ENCODE measurements at regions not wholly inside any gene's neighbourhood (a gene's known extent, or its start where the extent isn't known, plus 50 kb on each side); places are given as distances from the start of the nearest gene placed in this dataset.

DNA sequence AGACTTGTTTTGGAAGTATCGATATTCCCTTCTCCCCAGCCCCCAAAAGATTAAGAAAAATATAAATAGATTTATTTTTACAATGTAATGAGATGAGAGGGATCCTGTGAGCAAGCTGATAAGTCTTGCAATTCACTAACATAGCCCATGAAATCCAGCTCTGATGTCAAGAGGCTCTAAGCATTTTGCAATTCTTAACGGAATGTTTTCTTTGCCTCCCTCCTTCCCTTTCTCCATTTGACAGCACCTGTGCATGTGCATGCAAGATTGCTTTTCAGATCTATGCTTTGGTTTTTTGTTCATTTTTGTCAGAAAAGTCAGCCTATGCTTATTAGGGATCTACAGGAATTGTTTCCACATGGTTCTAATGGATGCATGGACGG, 169.9 kb downstream of the SLIT2 start (continued):
- TF ChIP-seq, protein P1, sequence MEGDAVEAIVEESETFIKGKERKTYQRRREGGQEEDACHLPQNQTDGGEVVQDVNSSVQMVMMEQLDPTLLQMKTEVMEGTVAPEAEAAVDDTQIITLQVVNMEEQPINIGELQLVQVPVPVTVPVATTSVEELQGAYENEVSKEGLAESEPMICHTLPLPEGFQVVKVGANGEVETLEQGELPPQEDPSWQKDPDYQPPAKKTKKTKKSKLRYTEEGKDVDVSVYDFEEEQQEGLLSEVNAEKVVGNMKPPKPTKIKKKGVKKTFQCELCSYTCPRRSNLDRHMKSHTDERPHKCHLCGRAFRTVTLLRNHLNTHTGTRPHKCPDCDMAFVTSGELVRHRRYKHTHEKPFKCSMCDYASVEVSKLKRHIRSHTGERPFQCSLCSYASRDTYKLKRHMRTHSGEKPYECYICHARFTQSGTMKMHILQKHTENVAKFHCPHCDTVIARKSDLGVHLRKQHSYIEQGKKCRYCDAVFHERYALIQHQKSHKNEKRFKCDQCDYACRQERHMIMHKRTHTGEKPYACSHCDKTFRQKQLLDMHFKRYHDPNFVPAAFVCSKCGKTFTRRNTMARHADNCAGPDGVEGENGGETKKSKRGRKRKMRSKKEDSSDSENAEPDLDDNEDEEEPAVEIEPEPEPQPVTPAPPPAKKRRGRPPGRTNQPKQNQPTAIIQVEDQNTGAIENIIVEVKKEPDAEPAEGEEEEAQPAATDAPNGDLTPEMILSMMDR (conservative IDR thresholded peaks at IDR 0.05; ENCODE audit: low read depth in 2 of 2): no peak
- TF ChIP-seq NANOG (IDR thresholded peaks at IDR 0.05; ENCODE audit: borderline replicate concordance) (no peak), EZH2 (IDR thresholded peaks at IDR 0.05; ENCODE audit: low read depth, unreplicated experiment) (no peak)
- TF ChIP-seq, protein P2, sequence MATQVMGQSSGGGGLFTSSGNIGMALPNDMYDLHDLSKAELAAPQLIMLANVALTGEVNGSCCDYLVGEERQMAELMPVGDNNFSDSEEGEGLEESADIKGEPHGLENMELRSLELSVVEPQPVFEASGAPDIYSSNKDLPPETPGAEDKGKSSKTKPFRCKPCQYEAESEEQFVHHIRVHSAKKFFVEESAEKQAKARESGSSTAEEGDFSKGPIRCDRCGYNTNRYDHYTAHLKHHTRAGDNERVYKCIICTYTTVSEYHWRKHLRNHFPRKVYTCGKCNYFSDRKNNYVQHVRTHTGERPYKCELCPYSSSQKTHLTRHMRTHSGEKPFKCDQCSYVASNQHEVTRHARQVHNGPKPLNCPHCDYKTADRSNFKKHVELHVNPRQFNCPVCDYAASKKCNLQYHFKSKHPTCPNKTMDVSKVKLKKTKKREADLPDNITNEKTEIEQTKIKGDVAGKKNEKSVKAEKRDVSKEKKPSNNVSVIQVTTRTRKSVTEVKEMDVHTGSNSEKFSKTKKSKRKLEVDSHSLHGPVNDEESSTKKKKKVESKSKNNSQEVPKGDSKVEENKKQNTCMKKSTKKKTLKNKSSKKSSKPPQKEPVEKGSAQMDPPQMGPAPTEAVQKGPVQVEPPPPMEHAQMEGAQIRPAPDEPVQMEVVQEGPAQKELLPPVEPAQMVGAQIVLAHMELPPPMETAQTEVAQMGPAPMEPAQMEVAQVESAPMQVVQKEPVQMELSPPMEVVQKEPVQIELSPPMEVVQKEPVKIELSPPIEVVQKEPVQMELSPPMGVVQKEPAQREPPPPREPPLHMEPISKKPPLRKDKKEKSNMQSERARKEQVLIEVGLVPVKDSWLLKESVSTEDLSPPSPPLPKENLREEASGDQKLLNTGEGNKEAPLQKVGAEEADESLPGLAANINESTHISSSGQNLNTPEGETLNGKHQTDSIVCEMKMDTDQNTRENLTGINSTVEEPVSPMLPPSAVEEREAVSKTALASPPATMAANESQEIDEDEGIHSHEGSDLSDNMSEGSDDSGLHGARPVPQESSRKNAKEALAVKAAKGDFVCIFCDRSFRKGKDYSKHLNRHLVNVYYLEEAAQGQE (IDR thresholded peaks at IDR 0.05; ENCODE audit: unreplicated experiment): no peak

DNA sequence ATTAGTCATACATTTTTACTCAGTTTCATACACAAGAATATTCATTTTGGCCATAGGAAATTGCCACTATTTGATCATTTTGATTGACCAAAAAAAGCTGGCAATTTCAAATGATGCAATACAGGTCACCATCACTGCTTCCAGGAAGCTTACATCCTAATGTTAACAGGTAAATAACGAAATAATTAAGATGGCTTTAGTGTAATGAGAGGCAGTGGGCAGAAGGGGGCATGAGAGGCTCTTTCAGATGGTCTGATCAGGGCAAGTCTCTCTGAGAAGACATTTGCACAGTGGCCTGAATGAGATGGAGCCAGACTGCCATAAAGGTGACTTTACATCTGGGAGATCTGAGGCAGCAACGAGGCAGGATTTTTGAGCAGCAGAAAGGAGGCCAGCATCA, 170.7 kb downstream of the SLIT2 start:
- no peaks in the 10 kb centered on the region for H3K27me3 ChIP-seq (ENCODE audit: insufficient read depth)
- TF ChIP-seq, protein P1 (conservative IDR thresholded peaks at IDR 0.05; ENCODE audit: low read depth in 2 of 2): peak; percentile 66 to 78
- TF ChIP-seq, protein P3, sequence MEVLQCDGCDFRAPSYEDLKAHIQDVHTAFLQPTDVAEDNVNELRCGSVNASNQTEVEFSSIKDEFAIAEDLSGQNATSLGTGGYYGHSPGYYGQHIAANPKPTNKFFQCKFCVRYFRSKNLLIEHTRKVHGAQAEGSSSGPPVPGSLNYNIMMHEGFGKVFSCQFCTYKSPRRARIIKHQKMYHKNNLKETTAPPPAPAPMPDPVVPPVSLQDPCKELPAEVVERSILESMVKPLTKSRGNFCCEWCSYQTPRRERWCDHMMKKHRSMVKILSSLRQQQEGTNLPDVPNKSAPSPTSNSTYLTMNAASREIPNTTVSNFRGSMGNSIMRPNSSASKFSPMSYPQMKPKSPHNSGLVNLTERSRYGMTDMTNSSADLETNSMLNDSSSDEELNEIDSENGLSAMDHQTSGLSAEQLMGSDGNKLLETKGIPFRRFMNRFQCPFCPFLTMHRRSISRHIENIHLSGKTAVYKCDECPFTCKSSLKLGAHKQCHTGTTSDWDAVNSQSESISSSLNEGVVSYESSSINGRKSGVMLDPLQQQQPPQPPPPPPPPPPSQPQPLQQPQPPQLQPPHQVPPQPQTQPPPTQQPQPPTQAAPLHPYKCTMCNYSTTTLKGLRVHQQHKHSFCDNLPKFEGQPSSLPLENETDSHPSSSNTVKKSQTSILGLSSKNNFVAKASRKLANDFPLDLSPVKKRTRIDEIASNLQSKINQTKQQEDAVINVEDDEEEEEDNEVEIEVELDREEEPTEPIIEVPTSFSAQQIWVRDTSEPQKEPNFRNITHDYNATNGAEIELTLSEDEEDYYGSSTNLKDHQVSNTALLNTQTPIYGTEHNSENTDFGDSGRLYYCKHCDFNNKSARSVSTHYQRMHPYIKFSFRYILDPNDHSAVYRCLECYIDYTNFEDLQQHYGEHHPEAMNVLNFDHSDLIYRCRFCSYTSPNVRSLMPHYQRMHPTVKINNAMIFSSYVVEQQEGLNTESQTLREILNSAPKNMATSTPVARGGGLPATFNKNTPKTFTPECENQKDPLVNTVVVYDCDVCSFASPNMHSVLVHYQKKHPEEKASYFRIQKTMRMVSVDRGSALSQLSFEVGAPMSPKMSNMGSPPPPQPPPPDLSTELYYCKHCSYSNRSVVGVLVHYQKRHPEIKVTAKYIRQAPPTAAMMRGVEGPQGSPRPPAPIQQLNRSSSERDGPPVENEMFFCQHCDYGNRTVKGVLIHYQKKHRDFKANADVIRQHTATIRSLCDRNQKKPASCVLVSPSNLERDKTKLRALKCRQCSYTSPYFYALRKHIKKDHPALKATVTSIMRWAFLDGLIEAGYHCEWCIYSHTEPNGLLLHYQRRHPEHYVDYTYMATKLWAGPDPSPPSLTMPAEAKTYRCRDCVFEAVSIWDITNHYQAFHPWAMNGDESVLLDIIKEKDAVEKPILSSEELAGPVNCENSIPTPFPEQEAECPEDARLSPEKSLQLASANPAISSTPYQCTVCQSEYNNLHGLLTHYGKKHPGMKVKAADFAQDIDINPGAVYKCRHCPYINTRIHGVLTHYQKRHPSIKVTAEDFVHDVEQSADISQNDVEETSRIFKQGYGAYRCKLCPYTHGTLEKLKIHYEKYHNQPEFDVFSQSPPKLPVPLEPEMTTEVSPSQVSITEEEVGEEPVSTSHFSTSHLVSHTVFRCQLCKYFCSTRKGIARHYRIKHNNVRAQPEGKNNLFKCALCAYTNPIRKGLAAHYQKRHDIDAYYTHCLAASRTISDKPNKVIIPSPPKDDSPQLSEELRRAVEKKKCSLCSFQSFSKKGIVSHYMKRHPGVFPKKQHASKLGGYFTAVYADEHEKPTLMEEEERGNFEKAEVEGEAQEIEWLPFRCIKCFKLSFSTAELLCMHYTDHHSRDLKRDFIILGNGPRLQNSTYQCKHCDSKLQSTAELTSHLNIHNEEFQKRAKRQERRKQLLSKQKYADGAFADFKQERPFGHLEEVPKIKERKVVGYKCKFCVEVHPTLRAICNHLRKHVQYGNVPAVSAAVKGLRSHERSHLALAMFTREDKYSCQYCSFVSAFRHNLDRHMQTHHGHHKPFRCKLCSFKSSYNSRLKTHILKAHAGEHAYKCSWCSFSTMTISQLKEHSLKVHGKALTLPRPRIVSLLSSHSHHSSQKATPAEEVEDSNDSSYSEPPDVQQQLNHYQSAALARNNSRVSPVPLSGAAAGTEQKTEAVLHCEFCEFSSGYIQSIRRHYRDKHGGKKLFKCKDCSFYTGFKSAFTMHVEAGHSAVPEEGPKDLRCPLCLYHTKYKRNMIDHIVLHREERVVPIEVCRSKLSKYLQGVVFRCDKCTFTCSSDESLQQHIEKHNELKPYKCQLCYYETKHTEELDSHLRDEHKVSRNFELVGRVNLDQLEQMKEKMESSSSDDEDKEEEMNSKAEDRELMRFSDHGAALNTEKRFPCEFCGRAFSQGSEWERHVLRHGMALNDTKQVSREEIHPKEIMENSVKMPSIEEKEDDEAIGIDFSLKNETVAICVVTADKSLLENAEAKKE (CRISPR knock-in tag; IDR thresholded peaks at IDR 0.05): peak; percentile 44; the same call in 1 of the 2 replicates
- TF ChIP-seq EZH2 (IDR thresholded peaks at IDR 0.05; ENCODE audit: low read depth, unreplicated experiment): no peak
- Mint-ChIP-seq H3K27ac (peak overlapping the region; percentile 19; the same call in 1 of the 2 replicates), H3K27me3 (ENCODE audit: insufficient read depth, low read depth, poor library complexity) (no peaks in the 10 kb centered on the region), H3K4me1 (peaks cover 5% of the 10 kb centered on the region; the same call in 2 of the 3 replicates), H3K4me3 (no peak overlapping the region), H3K36me3 (ENCODE audit: low read depth) (no peaks in the 10 kb centered on the region), H3K9me3 (no peaks in the 10 kb centered on the region)
- ATAC-seq (peak; percentile 95), DNase-seq (ENCODE audit: low spot score) (peak; percentile 79)
- H3K9me2 ChIP-seq (ENCODE audit: insufficient read depth): no peaks in the 10 kb centered on the region
- H4K20me1 ChIP-seq (replicated peaks; ENCODE audit: insufficient read depth): no peaks in the 10 kb centered on the region
- H3K4me2 ChIP-seq: no peak overlapping the region
- no peaks in the 10 kb centered on the region for H3K4me1 ChIP-seq (ENCODE audit: insufficient read depth)
- H3F3A ChIP-seq (replicated peaks; ENCODE audit: low read depth): no peaks in the 10 kb centered on the region
- H2AFZ ChIP-seq: no peak overlapping the region
- no peaks in the 10 kb centered on the region for H3K79me2 ChIP-seq (replicated peaks; ENCODE audit: insufficient read depth)
- no peaks in the 10 kb centered on the region for H3K36me3 ChIP-seq (ENCODE audit: insufficient read depth)
- no peak overlapping the region for H3K27ac ChIP-seq (ENCODE audit: low read depth)
- no peak overlapping the region for H3K4me3 ChIP-seq

All from GM23338 (cell line).